ENCODE measurements at regions not wholly inside any gene's neighbourhood (a gene's known extent, or its start where the extent isn't known, plus 50 kb on each side); places are given as distances from the start of the nearest gene placed in this dataset.

- H3K18ac ChIP-seq (ENCODE audit: low read depth in 1 of 2, low read length in 2 of 2), result no peak overlapping the region
- peak; percentile 86 for DNase-seq
- H2BK120ac ChIP-seq (ENCODE audit: low read depth, low read length), result no peak overlapping the region
- no peaks in the 10 kb centered on the region for H3K36me3 ChIP-seq (ENCODE audit: control insufficient read depth in 1 of 2, insufficient read depth in 2 of 2, low read depth in 1 of 2, low read length in 2 of 2)
- H2BK5ac ChIP-seq (ENCODE audit: low read depth, low read length, poor library complexity, severe bottlenecking), result no peak overlapping the region
- no peak overlapping the region for H3K23ac ChIP-seq (ENCODE audit: low read length in 2 of 2)
- H3K9me3 ChIP-seq (ENCODE audit: control insufficient read depth, low read length), result no peaks in the 10 kb centered on the region
- no peak overlapping the region for H4K8ac ChIP-seq (ENCODE audit: low read length)
- no peaks in the 10 kb centered on the region for H3K79me1 ChIP-seq (replicated peaks; ENCODE audit: low read length, poor library complexity, severe bottlenecking)
- no peaks in the 10 kb centered on the region for H3K4me1 ChIP-seq (ENCODE audit: control insufficient read depth, insufficient read depth, low read depth, low read length)
- H3K14ac ChIP-seq (ENCODE audit: low read length in 2 of 2), result no peak overlapping the region
- no peak overlapping the region for H3K4ac ChIP-seq (ENCODE audit: low read depth in 1 of 2, low read length in 2 of 2)
- H3K4me3 ChIP-seq (ENCODE audit: insufficient read depth in 1 of 2, low read depth in 1 of 2, low read length in 2 of 2), result no peak overlapping the region
- no peak overlapping the region for H3K27ac ChIP-seq (ENCODE audit: low read length, poor library complexity, severe bottlenecking)
- H2AK5ac ChIP-seq (ENCODE audit: low read length, severe bottlenecking), result no peak overlapping the region
- H3K27me3 ChIP-seq (ENCODE audit: control insufficient read depth in 1 of 2, insufficient read depth in 1 of 2, low read length in 2 of 2), result no peaks in the 10 kb centered on the region
- no peak overlapping the region for H2AFZ ChIP-seq (ENCODE audit: low read depth, low read length)
- H2BK15ac ChIP-seq (ENCODE audit: low read depth, poor library complexity, severe bottlenecking), result no peak overlapping the region
- H2BK12ac ChIP-seq (ENCODE audit: low read length in 2 of 2), result no peak overlapping the region
- no peak overlapping the region for H3K9ac ChIP-seq (ENCODE audit: low read length)
- H3K4me2 ChIP-seq (ENCODE audit: low read length, poor library complexity, severe bottlenecking), result no peak overlapping the region
- WGBS, result 0% methylated on average over 1 of the region's 1 CpG
- H4K91ac ChIP-seq (ENCODE audit: low read length), result no peak overlapping the region
Measured at GRCh38 chr11:109939166-109939810, 153.9 kb upstream of the ZC3H12C start.

GRCh38 chr11:109940816-109941215 is 152.4 kb upstream of the ZC3H12C start:
- Histone ChIP-seq H3K18ac (ENCODE audit: low read depth in 1 of 2, low read length in 2 of 2) (no peak overlapping the region), H3K9ac (ENCODE audit: low read length) (no peak overlapping the region), H3K4me3 (ENCODE audit: insufficient read depth in 1 of 2, low read depth in 1 of 2, low read length in 2 of 2) (no peak overlapping the region), H2AK5ac (ENCODE audit: low read length, severe bottlenecking) (no peak overlapping the region), H3K79me1 (replicated peaks; ENCODE audit: low read length, poor library complexity, severe bottlenecking) (no peaks in the 10 kb centered on the region), H3K27me3 (ENCODE audit: control insufficient read depth in 1 of 2, insufficient read depth in 1 of 2, low read length in 2 of 2) (no peaks in the 10 kb centered on the region), H3K4ac (ENCODE audit: low read depth in 1 of 2, low read length in 2 of 2) (no peak overlapping the region), H2BK120ac (ENCODE audit: low read depth, low read length) (no peak overlapping the region), H2BK15ac (ENCODE audit: low read depth, poor library complexity, severe bottlenecking) (no peak overlapping the region), H4K8ac (ENCODE audit: low read length) (no peak overlapping the region), H3K14ac (ENCODE audit: low read length in 2 of 2) (no peak overlapping the region), H3K4me2 (ENCODE audit: low read length, poor library complexity, severe bottlenecking) (no peak overlapping the region), H2BK12ac (ENCODE audit: low read length in 2 of 2) (no peak overlapping the region), H3K36me3 (ENCODE audit: control insufficient read depth in 1 of 2, insufficient read depth in 2 of 2, low read depth in 1 of 2, low read length in 2 of 2) (no peaks in the 10 kb centered on the region), H2AFZ (ENCODE audit: low read depth, low read length) (no peak overlapping the region), H3K27ac (ENCODE audit: low read length, poor library complexity, severe bottlenecking) (no peak overlapping the region), H2BK5ac (ENCODE audit: low read depth, low read length, poor library complexity, severe bottlenecking) (no peak overlapping the region), H4K91ac (ENCODE audit: low read length) (no peak overlapping the region), H3K23ac (ENCODE audit: low read length in 2 of 2) (no peak overlapping the region), H3K4me1 (ENCODE audit: control insufficient read depth, insufficient read depth, low read depth, low read length) (no peaks in the 10 kb centered on the region), H3K9me3 (ENCODE audit: control insufficient read depth, low read length) (no peaks in the 10 kb centered on the region)
- 39% methylated on average over 7 of the region's 8 CpGs for WGBS
- peak; percentile 97 for DNase-seq

- peak overlapping the region in 1 of 2 experiments; percentile 63 for H3K4me3 ChIP-seq (ENCODE audit: insufficient read depth in 1 of 2, low read depth in 1 of 2, low read length in 2 of 2)
- no peaks in the 10 kb centered on the region for H3K36me3 ChIP-seq (ENCODE audit: control insufficient read depth in 1 of 2, insufficient read depth in 2 of 2, low read depth in 1 of 2, low read length in 2 of 2)
- no peak overlapping the region for H3K14ac ChIP-seq (ENCODE audit: low read length in 2 of 2)
- no peak overlapping the region for H2AK5ac ChIP-seq (ENCODE audit: low read length, severe bottlenecking)
- H3K27ac ChIP-seq (ENCODE audit: low read length, poor library complexity, severe bottlenecking), result no peak overlapping the region
- H3K9ac ChIP-seq (ENCODE audit: low read length), result peak overlapping the region; percentile 86
- H3K4ac ChIP-seq (ENCODE audit: low read depth in 1 of 2, low read length in 2 of 2), result no peak overlapping the region
- H2BK15ac ChIP-seq (ENCODE audit: low read depth, poor library complexity, severe bottlenecking), result no peak overlapping the region
- H3K27me3 ChIP-seq (ENCODE audit: control insufficient read depth in 1 of 2, insufficient read depth in 1 of 2, low read length in 2 of 2), result no peaks in the 10 kb centered on the region
- DNase-seq, result no peak
- no peaks in the 10 kb centered on the region for H3K4me1 ChIP-seq (ENCODE audit: control insufficient read depth, insufficient read depth, low read depth, low read length)
- H2BK12ac ChIP-seq (ENCODE audit: low read length in 2 of 2), result no peak overlapping the region
- 74% methylated on average over 5 of the region's 6 CpGs for WGBS
- H4K8ac ChIP-seq (ENCODE audit: low read length), result no peak overlapping the region
- no peaks in the 10 kb centered on the region for H3K9me3 ChIP-seq (ENCODE audit: control insufficient read depth, low read length)
- no peak overlapping the region for H2AFZ ChIP-seq (ENCODE audit: low read depth, low read length)
- no peak overlapping the region for H3K23ac ChIP-seq (ENCODE audit: low read length in 2 of 2)
- no peak overlapping the region for H3K4me2 ChIP-seq (ENCODE audit: low read length, poor library complexity, severe bottlenecking)
- H3K18ac ChIP-seq (ENCODE audit: low read depth in 1 of 2, low read length in 2 of 2), result no peak overlapping the region
- H3K79me1 ChIP-seq (replicated peaks; ENCODE audit: low read length, poor library complexity, severe bottlenecking), result no peaks in the 10 kb centered on the region
- no peak overlapping the region for H2BK5ac ChIP-seq (ENCODE audit: low read depth, low read length, poor library complexity, severe bottlenecking)
- no peak overlapping the region for H2BK120ac ChIP-seq (ENCODE audit: low read depth, low read length)
- no peak overlapping the region for H4K91ac ChIP-seq (ENCODE audit: low read length)
Measured at GRCh38 chr11:109945626-109946321, 147.4 kb upstream of the ZC3H12C start.

- WGBS, result 17% methylated on average over 8 of the region's 8 CpGs
Measured at GRCh38 chr11:109946322-109946846, 146.8 kb upstream of the ZC3H12C start.

More at GRCh38 chr11:109946322-109946846, 146.8 kb upstream of the ZC3H12C start:
- Histone ChIP-seq H2BK120ac (ENCODE audit: low read depth, low read length) (peak overlapping the region; percentile 58), H3K36me3 (ENCODE audit: control insufficient read depth in 1 of 2, insufficient read depth in 2 of 2, low read depth in 1 of 2, low read length in 2 of 2) (no peaks in the 10 kb centered on the region), H2BK15ac (ENCODE audit: low read depth, poor library complexity, severe bottlenecking) (no peak overlapping the region), H3K4ac (ENCODE audit: low read depth in 1 of 2, low read length in 2 of 2) (peak overlapping the region in 1 of 2 experiments; percentile 40), H2AK5ac (ENCODE audit: low read length, severe bottlenecking) (peak overlapping the region; percentile 39), H3K27ac (ENCODE audit: low read length, poor library complexity, severe bottlenecking) (peak overlapping the region; percentile 2), H3K23ac (ENCODE audit: low read length in 2 of 2) (no peak overlapping the region), H3K9me3 (ENCODE audit: control insufficient read depth, low read length) (no peaks in the 10 kb centered on the region), H3K9ac (ENCODE audit: low read length) (peak overlapping the region; percentile 86), H4K8ac (ENCODE audit: low read length) (peak overlapping the region; percentile 58), H2BK5ac (ENCODE audit: low read depth, low read length, poor library complexity, severe bottlenecking) (no peak overlapping the region), H3K14ac (ENCODE audit: low read length in 2 of 2) (no peak overlapping the region), H4K91ac (ENCODE audit: low read length) (peak overlapping the region; percentile 56), H3K4me2 (ENCODE audit: low read length, poor library complexity, severe bottlenecking) (peak overlapping the region; percentile 17), H3K27me3 (ENCODE audit: control insufficient read depth in 1 of 2, insufficient read depth in 1 of 2, low read length in 2 of 2) (no peaks in the 10 kb centered on the region), H3K4me3 (ENCODE audit: insufficient read depth in 1 of 2, low read depth in 1 of 2, low read length in 2 of 2) (peak overlapping the region in 1 of 2 experiments; percentile 63), H3K79me1 (replicated peaks; ENCODE audit: low read length, poor library complexity, severe bottlenecking) (no peaks in the 10 kb centered on the region), H3K18ac (ENCODE audit: low read depth in 1 of 2, low read length in 2 of 2) (peak overlapping the region; percentile 7 to 8), H2BK12ac (ENCODE audit: low read length in 2 of 2) (peak overlapping the region; percentile 31 to 97), H3K4me1 (ENCODE audit: control insufficient read depth, insufficient read depth, low read depth, low read length) (no peaks in the 10 kb centered on the region), H2AFZ (ENCODE audit: low read depth, low read length) (no peak overlapping the region)
- peak; percentile 97 for DNase-seq

All from mesenchymal stem cell (in vitro differentiated cells and primary cell).